HUES6 (cell line): ENCODE measurements at regions not wholly inside any gene's neighbourhood (a gene's known extent, or its start where the extent isn't known, plus 50 kb on each side); places are given as distances from the start of the nearest gene placed in this dataset.
"Not testable (repeated sequence)": the region's sequence is repeated elsewhere in the genome, so short reads cannot be mapped to it uniquely, and the experiment has no call there.

Experiments used
- H3K27ac ChIP-seq: 2 replicates; pipeline ENCODE4 v1.7.0; 2013; ENCODE audit warnings: low read depth, mild to moderate bottlenecking, low read length, inconsistent platforms
- H3K27me3 ChIP-seq: 2 replicates; pipeline ENCODE4 v1.6.1; 2013; ENCODE audit warnings: low read length; ENCODE audit not compliant: control insufficient read depth, insufficient read depth
- H3K36me3 ChIP-seq: 2 replicates; pipeline ENCODE4 v1.6.1; 2013; ENCODE audit warnings: low read length; ENCODE audit not compliant: control insufficient read depth, insufficient read depth
- H3K4me1 ChIP-seq: 2 replicates; pipeline ENCODE4 v1.6.1; 2013; ENCODE audit warnings: low read length; ENCODE audit not compliant: control insufficient read depth, insufficient read depth
- H3K4me3 ChIP-seq: 2 replicates; pipeline ENCODE4 v1.5.1; 2013; ENCODE audit warnings: low read depth, low read length
- H3K9ac ChIP-seq: one replicate; pipeline ENCODE4 v1.6.1; 2013; ENCODE audit warnings: mild to moderate bottlenecking, low read length
- H3K9me3 ChIP-seq: 2 replicates; pipeline ENCODE4 v1.6.1; 2013; ENCODE audit warnings: low read depth, low read length; ENCODE audit not compliant: control insufficient read depth, insufficient read depth

GRCh38 chr6:121660277-121660676 lies 224.8 kb downstream of the GJA1 start:
- Histone ChIP-seq H3K9ac (no peak overlapping the region), H3K9me3 (no peaks in the 10 kb centered on the region), H3K27me3 (no peaks in the 10 kb centered on the region), H3K4me3 (no peak overlapping the region), H3K27ac (no peak overlapping the region), H3K36me3 (no peaks in the 10 kb centered on the region), H3K4me1 (no peaks in the 10 kb centered on the region)

- Histone ChIP-seq H3K36me3 (no peaks in the 10 kb centered on the region), H3K9ac (no peak overlapping the region), H3K4me3 (no peak overlapping the region), H3K27ac (no peak overlapping the region), H3K9me3 (no peaks in the 10 kb centered on the region), H3K27me3 (no peaks in the 10 kb centered on the region), H3K4me1 (peaks cover 6% of the 10 kb centered on the region; the same call in 1 of the 2 replicates)
Measured at GRCh38 chr6:121663292-121663810, 227.9 kb downstream of the GJA1 start.

GRCh38 chr6:121664158-121664557 lies 228.7 kb downstream of the GJA1 start:
- Histone ChIP-seq H3K27ac (no peak overlapping the region), H3K36me3 (no peaks in the 10 kb centered on the region), H3K4me3 (no peak overlapping the region)

GRCh38 chr6:121666814-121667213 lies 231.4 kb downstream of the GJA1 start:
- Histone ChIP-seq H3K36me3 (no peaks in the 10 kb centered on the region), H3K9me3 (no peaks in the 10 kb centered on the region), H3K27me3 (no peaks in the 10 kb centered on the region), H3K4me3 (no peak overlapping the region), H3K27ac (no peak overlapping the region), H3K9ac (no peak overlapping the region), H3K4me1 (peaks cover 6% of the 10 kb centered on the region; the same call in 1 of the 2 replicates)

More at GRCh38 chr6:121664158-121664557, 228.7 kb downstream of the GJA1 start:
- Histone ChIP-seq H3K4me1 (peaks cover 6% of the 10 kb centered on the region; the same call in 1 of the 2 replicates), H3K9me3 (no peaks in the 10 kb centered on the region), H3K9ac (no peak overlapping the region), H3K27me3 (no peaks in the 10 kb centered on the region)

GRCh38 chr6:121668259-121668658 lies 232.8 kb downstream of the GJA1 start:
- H3K9me3 ChIP-seq: no peaks in the 10 kb centered on the region
- H3K27me3 ChIP-seq: no peaks in the 10 kb centered on the region
- peaks cover 6% of the 10 kb centered on the region; the same call in 1 of the 2 replicates for H3K4me1 ChIP-seq
- no peak overlapping the region for H3K27ac ChIP-seq
- H3K4me3 ChIP-seq: no peak overlapping the region
- no peaks in the 10 kb centered on the region for H3K36me3 ChIP-seq
- H3K9ac ChIP-seq: no peak overlapping the region

- peaks cover 6% of the 10 kb centered on the region; the same call in 1 of the 2 replicates for H3K4me1 ChIP-seq
- no peak overlapping the region for H3K9ac ChIP-seq
- no peak overlapping the region for H3K27ac ChIP-seq
- H3K4me3 ChIP-seq: no peak overlapping the region
- H3K9me3 ChIP-seq: no peaks in the 10 kb centered on the region
- H3K27me3 ChIP-seq: no peaks in the 10 kb centered on the region
- no peaks in the 10 kb centered on the region for H3K36me3 ChIP-seq
Measured at GRCh38 chr6:121670511-121670910, 235.1 kb downstream of the GJA1 start.

GRCh38 chr6:121677571-121677970 lies 242.1 kb downstream of the GJA1 start:
- Histone ChIP-seq H3K4me3 (no peak overlapping the region), H3K9ac (no peak overlapping the region), H3K36me3 (no peaks in the 10 kb centered on the region), H3K4me1 (peaks cover 6% of the 10 kb centered on the region; the same call in 1 of the 2 replicates), H3K27ac (no peak overlapping the region), H3K9me3 (no peaks in the 10 kb centered on the region), H3K27me3 (no peaks in the 10 kb centered on the region)

- Histone ChIP-seq H3K27ac (no peak overlapping the region), H3K9me3 (peaks cover 2% of the 10 kb centered on the region; the same call in 1 of the 2 replicates), H3K4me1 (peaks cover 6% of the 10 kb centered on the region; the same call in 1 of the 2 replicates), H3K27me3 (no peaks in the 10 kb centered on the region), H3K36me3 (no peaks in the 10 kb centered on the region), H3K4me3 (no peak overlapping the region), H3K9ac (no peak overlapping the region)
Measured at GRCh38 chr6:121678245-121678644, 242.8 kb downstream of the GJA1 start.

GRCh38 chr6:121680058-121680457 lies 244.6 kb downstream of the GJA1 start:
- H3K9ac ChIP-seq: no peak overlapping the region
- no peaks in the 10 kb centered on the region for H3K27me3 ChIP-seq
- no peak overlapping the region for H3K4me3 ChIP-seq
- H3K36me3 ChIP-seq: no peaks in the 10 kb centered on the region
- peaks cover 4% of the 10 kb centered on the region; the same call in 1 of the 2 replicates for H3K9me3 ChIP-seq
- H3K4me1 ChIP-seq: peaks cover 6% of the 10 kb centered on the region; the same call in 1 of the 2 replicates
- H3K27ac ChIP-seq: no peak overlapping the region

GRCh38 chr6:121682666-121683065 lies 247.2 kb downstream of the GJA1 start:
- Histone ChIP-seq H3K27ac (no peak overlapping the region), H3K4me3 (no peak overlapping the region), H3K27me3 (no peaks in the 10 kb centered on the region), H3K9me3 (peaks cover 4% of the 10 kb centered on the region; the same call in 1 of the 2 replicates), H3K36me3 (no peaks in the 10 kb centered on the region), H3K4me1 (peaks cover 6% of the 10 kb centered on the region; the same call in 1 of the 2 replicates), H3K9ac (no peak overlapping the region)

- not testable (repeated sequence) for H3K9ac ChIP-seq, H3K4me3 ChIP-seq, H3K4me1 ChIP-seq, H3K27me3 ChIP-seq, H3K27ac ChIP-seq, H3K9me3 ChIP-seq, H3K36me3 ChIP-seq
Measured at GRCh38 chr6:121685806-121686205, 250.4 kb downstream of the GJA1 start.
